T-helper 2 cell treated with Interferon-gamma antibody and Interleukin-4, amounts not matched to agents 100 ng/mL and 5 ng/mL, for 36 hours (primary cell): ENCODE measurements at regions not wholly inside any gene's neighbourhood (a gene's known extent, or its start where the extent isn't known, plus 50 kb on each side); places are given as distances from the start of the nearest gene placed in this dataset.

ENCODE experiments used
- intact Hi-C: fragments of 100-400 bp; cut with micrococcal nuclease; formaldehyde crosslinking; loops from one replicate; pipeline ENCODE4 v1.15.1; 2023

DNA sequence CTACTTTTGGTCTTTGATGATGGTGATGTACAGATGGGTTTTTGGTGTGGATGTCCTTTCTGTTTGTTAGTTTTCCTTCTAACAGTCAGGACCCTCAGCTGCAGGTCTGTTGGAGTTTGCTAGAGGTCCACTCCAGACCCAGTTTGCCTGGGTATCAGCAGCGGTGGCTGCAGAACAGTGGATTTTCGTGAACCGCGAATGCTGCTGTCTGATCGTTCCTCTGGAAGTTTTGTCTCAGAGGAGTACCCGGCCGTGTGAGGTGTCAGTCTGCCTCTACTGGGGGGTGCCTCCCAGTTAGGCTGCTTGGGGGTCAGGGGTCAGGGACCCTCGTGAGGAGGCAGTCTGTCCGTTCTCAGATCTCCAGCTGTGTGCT, 56.6 kb upstream of the TNFAIP8 start:
- intact Hi-C loops, result loop anchor here (1.0 to 2.0 kb wide), 2 partner anchors 12 to 16 kb away; no protein-coding TSS in a partner anchor

DNA sequence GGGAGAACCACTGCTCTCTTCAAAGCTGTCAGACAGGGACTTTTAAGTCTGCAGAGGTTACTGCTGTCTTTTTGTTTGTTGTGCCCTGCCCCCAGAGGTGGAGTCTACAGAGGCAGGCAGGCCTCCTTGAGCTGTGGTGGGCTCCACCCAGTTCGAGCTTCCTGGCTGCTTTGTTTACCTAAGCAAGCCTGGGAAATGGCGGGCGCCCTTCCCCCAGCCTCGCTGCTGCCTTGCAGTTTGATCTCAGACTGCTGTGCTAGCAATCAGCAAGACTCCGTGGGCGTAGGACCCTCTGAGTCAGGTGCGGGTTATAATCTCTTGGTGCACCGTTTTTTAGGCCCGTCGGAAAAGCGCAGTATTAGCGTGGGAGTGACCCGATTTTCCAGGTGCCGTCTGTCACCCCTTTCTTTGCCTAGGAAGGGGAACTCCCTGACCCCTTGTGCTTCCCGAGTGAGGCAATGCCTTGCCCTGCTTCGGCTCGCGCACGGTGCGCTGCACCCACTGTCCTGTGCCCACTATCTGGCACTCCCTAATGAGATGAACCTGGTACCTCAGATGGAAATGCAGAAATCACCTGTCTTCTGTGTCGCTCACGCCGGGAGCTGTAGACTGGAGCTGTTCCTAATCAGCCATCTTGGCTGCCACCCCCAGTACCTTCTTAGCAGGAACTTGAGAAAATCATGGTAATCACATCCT, 56.1 kb upstream of the TNFAIP8 start:
- intact Hi-C loops, result loop anchor here (1.0 to 2.0 kb wide), 3 partner anchors 10 to 15 kb away; no protein-coding TSS in a partner anchor

DNA sequence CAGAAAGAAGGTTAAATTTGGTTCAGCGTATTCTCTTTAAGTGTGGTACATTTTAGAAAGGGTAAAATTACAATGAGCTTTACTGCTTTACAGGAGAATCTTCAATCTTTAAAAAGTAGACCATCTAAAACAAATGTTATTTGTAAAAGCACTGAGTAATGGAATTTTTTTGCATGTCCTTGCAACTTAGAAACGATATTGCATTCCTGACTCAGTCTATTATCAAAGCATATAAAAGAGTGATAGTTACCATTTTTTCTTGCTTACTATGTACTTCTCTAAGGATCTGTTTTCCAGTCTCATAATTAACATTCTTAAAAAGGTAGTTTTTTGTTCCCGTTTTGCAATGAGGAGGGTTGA, 55.5 kb upstream of the TNFAIP8 start:
- intact Hi-C loops, result loop anchor here (1.0 kb wide), 1 partner anchor 9 kb away; no protein-coding TSS in a partner anchor

DNA sequence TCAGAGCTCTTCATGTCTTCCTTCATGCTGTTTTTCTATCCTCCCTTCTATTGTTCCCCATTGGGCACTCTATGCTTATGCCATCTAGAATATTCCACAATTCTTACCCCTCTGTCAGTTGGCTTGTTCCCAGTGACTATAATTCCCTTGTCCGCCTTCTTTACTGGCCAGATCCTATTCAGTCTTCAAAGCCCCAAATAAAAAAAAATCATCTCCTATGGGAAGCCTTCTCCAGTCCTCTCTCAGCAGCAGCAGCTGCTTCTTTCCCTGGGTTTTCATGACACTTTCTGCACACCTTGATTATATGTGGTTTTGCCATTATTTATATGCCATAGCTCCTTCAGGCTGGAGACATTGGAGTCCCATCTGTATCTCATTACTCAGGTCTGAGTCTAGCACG, 54.6 kb upstream of the TNFAIP8 start:
- intact Hi-C loops, result no loop called here

DNA sequence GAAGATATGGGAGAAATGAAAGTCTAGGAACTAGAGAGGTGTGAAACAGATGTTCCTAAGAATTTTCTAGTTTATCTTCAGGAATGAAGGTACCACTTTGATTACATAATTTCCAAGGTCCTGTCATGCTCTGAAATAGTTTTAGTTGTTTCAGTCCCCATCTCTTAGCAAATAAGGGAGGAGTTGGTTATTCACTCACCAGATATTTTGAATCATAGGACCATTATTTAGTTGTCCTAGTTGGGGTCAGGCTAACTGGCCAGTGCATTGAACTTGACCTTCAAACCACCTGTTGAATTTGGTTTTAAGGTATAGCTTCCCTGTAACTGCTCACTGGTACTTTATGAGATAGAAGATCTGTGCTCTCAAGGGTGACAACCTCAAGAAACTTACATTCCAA, 53.9 kb upstream of the TNFAIP8 start:
- intact Hi-C loops, result no loop called here

DNA sequence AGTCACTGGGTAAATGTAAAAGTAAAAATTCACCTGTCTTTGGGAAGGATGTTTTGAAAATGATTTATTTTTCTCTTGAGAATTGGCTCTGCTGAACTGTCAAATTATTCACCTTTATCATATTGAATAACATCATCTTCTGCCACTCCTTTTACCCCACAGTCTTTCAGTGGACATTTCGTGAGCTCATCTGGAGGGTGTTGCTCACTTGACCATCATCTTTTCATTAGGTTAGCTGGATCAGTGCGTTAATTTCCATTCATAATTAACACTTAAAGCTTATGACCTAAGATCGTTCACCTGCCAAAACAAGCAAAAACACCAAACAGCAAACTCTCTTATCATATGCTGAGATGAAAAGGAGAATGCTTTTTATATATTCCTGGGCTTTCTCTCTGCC, 53.4 kb upstream of the TNFAIP8 start:
- intact Hi-C loops, result no loop called here

DNA sequence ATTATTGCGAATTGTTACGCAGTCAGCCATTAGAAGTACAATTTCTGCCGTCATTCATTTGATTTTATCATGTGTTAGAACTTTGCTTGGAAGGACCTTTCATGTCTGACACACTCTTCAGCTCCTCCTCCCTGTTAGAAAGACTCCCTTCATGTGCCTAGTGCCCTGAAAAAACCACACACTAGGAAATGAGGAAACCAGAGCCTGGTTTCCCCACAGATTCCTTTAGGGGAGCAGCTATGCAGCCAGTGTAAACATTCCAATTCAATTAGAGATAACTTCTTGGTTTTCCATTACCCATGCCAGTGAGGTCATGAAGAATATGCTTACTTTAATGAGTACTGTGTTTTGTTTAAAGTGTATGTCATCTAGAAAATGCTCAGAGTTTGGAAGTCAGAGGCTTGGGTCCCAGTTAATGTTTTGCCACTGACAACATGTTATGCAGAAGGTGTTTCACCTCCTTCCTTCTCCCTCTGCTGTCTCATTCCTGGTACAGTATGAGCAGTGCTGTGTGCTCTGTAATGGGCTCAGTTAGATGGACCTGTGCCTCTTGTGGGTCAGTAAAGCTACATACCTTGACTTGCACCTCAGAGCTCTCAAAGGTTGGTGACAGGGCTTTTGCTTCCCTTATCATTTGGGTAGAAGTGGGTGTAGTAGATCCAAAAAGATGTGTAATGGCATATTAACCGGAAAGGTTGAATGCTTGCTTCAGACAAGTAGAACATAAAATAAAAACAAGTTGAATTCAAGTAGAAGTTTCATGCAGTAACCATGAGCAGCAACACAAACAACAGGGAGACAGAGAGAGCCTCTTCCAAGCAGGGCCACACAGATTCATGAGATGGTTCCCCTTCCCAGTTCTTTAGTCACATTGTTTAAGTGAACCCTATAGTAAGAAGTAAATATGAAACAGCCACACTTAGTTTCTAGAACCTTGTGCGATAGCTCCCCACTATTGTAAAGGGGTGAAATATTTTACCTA, 52.6 kb upstream of the TNFAIP8 start:
- intact Hi-C loops, result no loop called here

DNA sequence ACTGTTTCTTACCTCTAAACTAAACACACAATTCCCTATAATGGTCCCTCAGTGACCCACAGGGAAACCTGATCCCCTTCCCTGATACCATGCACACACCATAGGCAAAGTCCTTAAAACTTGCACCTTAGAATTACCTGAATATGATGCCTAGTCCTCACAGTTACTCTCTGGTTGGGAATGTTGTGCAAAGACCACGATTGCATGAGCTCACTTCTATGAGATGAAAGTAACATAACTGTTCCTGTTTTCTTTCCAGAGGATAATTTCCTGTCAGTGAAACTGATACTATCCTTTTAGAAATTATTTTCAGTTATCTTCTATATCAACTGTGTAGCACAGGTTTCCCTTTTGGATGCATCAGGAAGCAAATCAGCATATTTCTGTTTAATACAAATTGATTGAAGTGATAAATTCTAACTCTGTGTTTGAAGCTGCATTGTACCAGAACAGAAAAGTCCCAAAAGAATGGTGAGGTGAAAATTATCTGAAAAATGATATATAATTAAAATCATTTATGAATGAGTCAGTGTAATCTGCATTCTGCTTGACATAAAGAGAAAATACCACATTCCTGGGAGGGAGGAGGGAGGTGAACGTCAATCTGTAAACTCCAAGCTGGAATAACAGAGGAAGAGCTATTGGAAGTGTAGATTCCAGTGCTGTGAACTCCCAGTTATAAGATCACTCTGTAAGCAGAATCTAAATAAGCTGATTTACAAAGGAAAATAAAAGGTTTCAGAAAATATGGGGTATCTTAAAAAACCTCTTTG, 51.2 kb upstream of the TNFAIP8 start:
- intact Hi-C loops, result no loop called here
